ENCODE measurements at regions not wholly inside any gene's neighbourhood (a gene's known extent, or its start where the extent isn't known, plus 50 kb on each side); places are given as distances from the start of the nearest gene placed in this dataset.

- no peak for TF ChIP-seq POLR2A (IDR thresholded peaks at IDR 0.05; ENCODE audit: low read depth, low read length)
- TF ChIP-seq CTCF (IDR thresholded peaks at IDR 0.05; ENCODE audit: extremely low read depth in 1 of 2, insufficient read depth in 1 of 2, low read depth in 1 of 2, low read length in 2 of 2) = no peak
- TF ChIP-seq MAX (IDR thresholded peaks at IDR 0.05; ENCODE audit: insufficient read depth, insufficient read length) = no peak
These were observed 179.1 kb downstream of the ETAA1 start for GRCh38 chr2:67576226-67576625.
